ENCODE measurements at regions not wholly inside any gene's neighbourhood (a gene's known extent, or its start where the extent isn't known, plus 50 kb on each side); places are given as distances from the start of the nearest gene placed in this dataset.

GRCh38 chr2:120491111-120491625 is 145.2 kb downstream of the INHBB start:
- ChIA-PET POLR2A (no interaction called here), CTCF (no interaction called here)
- Histone ChIP-seq H3K27ac (ENCODE audit: extremely low read depth, low read depth, low read length) (no peak overlapping the region), H3K4me3 (ENCODE audit: low read depth, low read length) (no peak overlapping the region), H3K9me3 (ENCODE audit: control insufficient read depth, insufficient read depth, low read depth, low read length) (no peaks in the 10 kb centered on the region), H3K36me3 (ENCODE audit: control insufficient read depth in 2 of 2, insufficient read depth in 1 of 2, low read length in 2 of 2) (no peaks in the 10 kb centered on the region), H3K4me1 (ENCODE audit: control insufficient read depth, insufficient read depth, low read length) (no peaks in the 10 kb centered on the region)
- TF ChIP-seq ZNF311 (tag by site-specific recombination; IDR thresholded peaks at IDR 0.05; ENCODE audit: borderline replicate concordance): no peak
- TF ChIP-seq ZNF510 (tag by site-specific recombination; IDR thresholded peaks at IDR 0.05; ENCODE audit: insufficient replicate concordance): no peak
- TF ChIP-seq TRIM28 (IDR thresholded peaks at IDR 0.05; ENCODE audit: borderline replicate concordance, low read length): no peak
- no peak for TF ChIP-seq ZNF521 (tag by site-specific recombination; IDR thresholded peaks at IDR 0.05)
- no peak for TF ChIP-seq HOXA7 (CRISPR knock-in tag; IDR thresholded peaks at IDR 0.05; ENCODE audit: borderline replicate concordance)
- no peak for TF ChIP-seq ZBTB20 (tag by site-specific recombination; IDR thresholded peaks at IDR 0.05)
- TF ChIP-seq ZNF148 (tag by site-specific recombination; IDR thresholded peaks at IDR 0.05; ENCODE audit: borderline replicate concordance): no peak
- TF ChIP-seq ZNF24 (tag by site-specific recombination; IDR thresholded peaks at IDR 0.05): no peak
- no peak for TF ChIP-seq ZNF785 (tag by site-specific recombination; IDR thresholded peaks at IDR 0.05)
- no peak for TF ChIP-seq ZNF366 (tag by site-specific recombination; conservative IDR thresholded peaks at IDR 0.05)
- TF ChIP-seq ZNF701 (tag by site-specific recombination; IDR thresholded peaks at IDR 0.05): no peak
- no peak for TF ChIP-seq ZNF449 (tag by site-specific recombination; IDR thresholded peaks at IDR 0.05)
- TF ChIP-seq EGR2 (tag by site-specific recombination; IDR thresholded peaks at IDR 0.05; ENCODE audit: low read depth): no peak
- TF ChIP-seq ZNF112 (tag by site-specific recombination; IDR thresholded peaks at IDR 0.05): no peak
- TF ChIP-seq ZNF2 (tag by site-specific recombination; IDR thresholded peaks at IDR 0.05): no peak
- no peak for TF ChIP-seq ZSCAN4 (tag by site-specific recombination; IDR thresholded peaks at IDR 0.05)
- TF ChIP-seq SP7 (tag by site-specific recombination; IDR thresholded peaks at IDR 0.05): no peak

GRCh38 chr2:120493231-120493630 is 147.3 kb downstream of the INHBB start:
- TF ChIP-seq ZNF2 (tag by site-specific recombination; IDR thresholded peaks at IDR 0.05) (no peak), ZSCAN30 (tag by site-specific recombination; IDR thresholded peaks at IDR 0.05) (no peak), ZNF184 (tag by site-specific recombination; IDR thresholded peaks at IDR 0.05) (no peak), ZNF768 (tag by site-specific recombination; IDR thresholded peaks at IDR 0.05) (no peak), EGR2 (tag by site-specific recombination; IDR thresholded peaks at IDR 0.05; ENCODE audit: low read depth) (no peak), ZNF529 (tag by site-specific recombination; IDR thresholded peaks at IDR 0.05; ENCODE audit: insufficient replicate concordance) (no peak), CTCF (tag by site-specific recombination; IDR thresholded peaks at IDR 0.05) (no peak), MZF1 (tag by site-specific recombination; IDR thresholded peaks at IDR 0.05; ENCODE audit: borderline replicate concordance) (no peak), ZNF792 (tag by site-specific recombination; IDR thresholded peaks at IDR 0.05) (no peak), GLIS1 (tag by site-specific recombination; IDR thresholded peaks at IDR 0.05) (no peak), ZNF596 (tag by site-specific recombination; IDR thresholded peaks at IDR 0.05) (no peak), FEZF1 (tag by site-specific recombination; IDR thresholded peaks at IDR 0.05) (no peak), ZNF548 (tag by site-specific recombination; IDR thresholded peaks at IDR 0.05) (no peak), ZNF404 (tag by site-specific recombination; IDR thresholded peaks at IDR 0.05) (no peak), OSR2 (tag by site-specific recombination; IDR thresholded peaks at IDR 0.05) (no peak)
- Histone ChIP-seq H3K36me3 (ENCODE audit: control insufficient read depth in 2 of 2, insufficient read depth in 1 of 2, low read length in 2 of 2) (no peaks in the 10 kb centered on the region), H3K9me3 (ENCODE audit: control insufficient read depth, insufficient read depth, low read depth, low read length) (no peaks in the 10 kb centered on the region), H3K4me3 (ENCODE audit: low read depth, low read length) (no peak overlapping the region), H3K4me1 (ENCODE audit: control insufficient read depth, insufficient read depth, low read length) (no peaks in the 10 kb centered on the region), H3K27ac (ENCODE audit: extremely low read depth, low read depth, low read length) (no peak overlapping the region)
- ChIA-PET CTCF (no interaction called here), POLR2A (no interaction called here)
